HG03064 (cell line): ENCODE measurements at regions not wholly inside any gene's neighbourhood (a gene's known extent, or its start where the extent isn't known, plus 50 kb on each side); places are given as distances from the start of the nearest gene placed in this dataset.

ENCODE experiments used
- ATAC-seq: cut with Tn5 transposase; IDR thresholded peaks from one replicate; pipeline ENCODE4 v1.9.1; 2021; ENCODE audit warnings: low read depth; ENCODE audit not compliant: unreplicated experiment

- ATAC-seq: no peak
Observed at GRCh38 chr6:115728171-115728570, 332.5 kb downstream of the FRK start.

DNA sequence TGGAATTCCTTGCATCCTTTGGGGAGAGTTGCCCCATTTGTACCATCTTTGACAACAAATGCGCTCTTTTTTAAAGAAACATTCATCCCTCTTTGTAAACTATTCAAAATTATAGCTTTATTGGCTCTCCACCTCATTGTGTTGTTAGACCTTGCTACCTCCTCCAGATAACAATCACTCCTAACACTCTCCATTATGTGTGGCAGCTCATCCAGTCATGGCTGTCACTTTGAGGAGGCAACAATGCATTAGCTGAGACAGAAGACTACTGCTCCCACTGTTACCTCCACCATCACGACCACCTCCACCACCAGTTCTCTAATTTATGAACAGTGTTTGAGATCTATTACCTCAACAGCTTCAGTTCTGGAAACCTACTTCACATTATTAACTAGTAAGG lies 339.1 kb downstream of the FRK start:
- no peak for ATAC-seq

DNA sequence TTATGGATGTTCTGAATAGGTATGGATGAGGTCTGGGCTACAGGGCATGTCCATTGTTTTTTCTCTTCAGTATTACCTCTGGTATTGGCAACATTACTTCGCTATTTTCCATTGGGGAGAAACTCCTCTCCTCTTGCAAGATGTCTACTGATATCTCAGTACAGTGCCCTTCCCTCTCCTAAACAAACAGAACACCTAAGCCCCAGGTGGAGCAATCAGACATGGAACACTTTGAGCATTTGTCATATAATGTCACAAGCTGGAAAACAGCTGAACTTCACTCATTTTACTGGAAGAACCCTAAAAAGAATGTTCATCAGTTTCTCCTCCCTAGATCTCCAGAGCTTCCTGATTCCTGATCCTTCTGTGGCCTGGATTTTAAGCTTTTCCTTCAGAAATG lies 339.8 kb downstream of the FRK start:
- ATAC-seq: no peak

DNA sequence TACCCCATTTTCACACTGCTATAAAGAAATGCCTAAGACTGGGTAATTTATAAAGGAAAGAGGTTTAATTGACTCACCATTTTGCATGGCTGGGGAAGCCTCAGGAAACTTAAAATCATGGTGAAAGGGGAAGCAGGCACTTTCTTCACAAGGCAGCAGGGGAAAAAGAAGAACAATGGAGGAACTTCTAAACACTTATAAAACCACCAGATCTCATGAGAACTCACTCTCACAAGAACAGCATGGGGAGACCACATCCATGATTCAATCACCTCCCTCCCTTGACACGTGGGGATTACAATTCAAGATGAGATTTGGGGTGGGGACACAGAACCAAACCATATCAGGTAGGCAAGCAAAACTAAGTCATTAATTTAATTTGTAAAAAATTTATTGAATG lies 343.2 kb downstream of the FRK start:
- ATAC-seq: no peak

DNA sequence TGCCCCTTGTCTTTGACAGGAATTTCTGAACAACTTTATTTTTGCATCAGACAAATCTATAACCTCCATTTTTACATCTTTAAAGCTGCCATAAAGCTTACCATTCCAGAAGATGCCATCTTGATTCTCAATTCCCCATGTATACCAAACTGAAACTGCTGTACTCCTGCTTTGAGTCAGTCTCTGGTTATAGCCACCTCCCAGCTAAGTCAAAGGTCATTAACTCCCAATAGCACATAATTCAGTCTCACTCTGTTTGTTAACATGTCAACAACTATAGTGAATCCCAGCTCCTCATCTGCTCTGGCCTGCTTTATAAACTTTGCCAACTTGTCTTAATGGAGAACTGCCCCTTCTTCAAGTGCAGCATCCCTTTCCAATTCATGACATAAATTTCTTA lies 343.6 kb downstream of the FRK start:
- ATAC-seq: peak; percentile 97

- no peak for ATAC-seq
Observed at GRCh38 chr6:115712291-115712961, 348.3 kb downstream of the FRK start.

DNA sequence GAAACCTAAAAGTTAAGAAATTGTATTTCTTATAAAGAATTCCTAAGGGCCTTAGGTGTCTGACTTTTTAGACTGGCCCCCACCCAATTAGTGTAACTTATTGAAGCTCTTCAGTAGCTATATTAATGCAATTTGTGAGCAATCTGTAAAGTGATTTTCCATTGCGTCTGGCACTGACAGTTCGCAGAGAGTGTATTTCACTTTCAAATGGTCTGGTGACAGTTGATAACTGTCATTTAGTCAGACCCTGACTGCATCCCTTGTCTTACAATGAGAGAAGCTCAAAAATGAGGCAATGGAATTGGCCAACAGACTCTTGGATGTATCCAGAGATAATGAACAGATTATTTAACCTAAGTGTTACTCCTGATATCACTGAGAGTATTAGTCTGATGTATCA lies 351.8 kb downstream of the FRK start:
- ATAC-seq: no peak

- no peak for ATAC-seq
Observed at GRCh38 chr6:115706981-115707380, 353.7 kb downstream of the FRK start.

GRCh38 chr6:115706324-115706723 lies 354.4 kb downstream of the FRK start:
- ATAC-seq: no peak

DNA sequence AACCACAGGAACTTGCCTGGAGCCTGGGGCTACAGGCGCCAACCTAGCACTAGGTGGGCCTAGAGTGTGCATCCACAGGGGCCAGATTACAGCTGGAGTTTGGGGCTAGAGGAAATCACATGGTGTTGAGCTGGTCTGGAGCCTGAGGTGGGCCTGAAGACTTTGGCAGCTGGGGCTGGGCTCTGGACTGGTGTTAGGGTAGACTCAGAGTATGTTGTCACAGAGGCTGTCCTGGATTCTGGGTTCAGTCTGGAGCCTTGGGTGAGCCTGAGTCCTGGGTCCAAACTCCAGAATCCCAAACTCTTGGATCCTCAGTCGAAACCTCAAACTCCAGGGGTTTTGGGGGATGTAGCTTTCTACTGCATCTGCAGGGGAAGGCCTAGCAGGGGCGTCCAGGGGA lies 356.7 kb downstream of the FRK start:
- no peak for ATAC-seq

- no peak for ATAC-seq
Observed at GRCh38 chr6:115691433-115691832, 369.3 kb downstream of the FRK start.

GRCh38 chr6:115690854-115691253 lies 369.8 kb downstream of the FRK start:
- no peak for ATAC-seq

DNA sequence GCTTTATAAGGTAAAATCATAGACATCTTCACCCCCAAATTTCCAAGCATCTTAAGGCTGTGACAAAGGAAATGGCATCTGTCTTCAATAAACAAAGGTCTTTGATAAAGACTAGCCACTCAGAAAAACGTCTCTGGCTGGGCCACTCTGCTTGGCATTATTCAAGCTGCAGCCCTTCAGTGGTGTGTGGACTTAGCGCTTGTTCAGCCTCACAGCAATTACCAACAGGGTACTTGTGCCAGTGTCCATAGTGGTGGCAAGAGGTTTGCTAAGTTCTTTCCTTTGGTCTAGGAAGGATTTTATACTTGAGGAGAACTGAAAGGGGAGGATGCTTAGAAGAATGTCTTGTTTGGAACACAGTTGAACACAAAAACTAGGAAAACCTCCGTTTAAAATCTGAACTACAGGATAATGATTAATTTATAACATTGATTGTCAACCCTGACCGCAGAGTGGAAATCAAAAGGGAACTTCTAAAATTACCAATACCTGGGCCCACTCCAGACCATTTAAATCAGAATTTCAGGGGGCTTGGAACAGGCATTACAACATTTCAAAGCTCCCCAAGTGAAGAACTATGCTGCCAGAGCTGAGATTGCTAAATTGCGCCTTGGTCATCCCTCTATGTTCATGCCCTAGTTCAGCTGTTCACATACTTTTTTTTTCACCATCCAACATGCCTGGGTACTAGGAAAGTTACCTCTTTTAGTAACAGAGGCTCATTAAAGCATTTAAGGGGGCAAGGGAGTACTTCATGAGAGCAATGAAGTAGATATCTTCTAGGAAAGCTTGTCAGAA lies 378.5 kb downstream of the FRK start:
- no peak for ATAC-seq

- ATAC-seq: no peak
Observed at GRCh38 chr6:115680621-115681020, 380.1 kb downstream of the FRK start.

GRCh38 chr6:115677198-115677597 lies 383.5 kb downstream of the FRK start:
- no peak for ATAC-seq

DNA sequence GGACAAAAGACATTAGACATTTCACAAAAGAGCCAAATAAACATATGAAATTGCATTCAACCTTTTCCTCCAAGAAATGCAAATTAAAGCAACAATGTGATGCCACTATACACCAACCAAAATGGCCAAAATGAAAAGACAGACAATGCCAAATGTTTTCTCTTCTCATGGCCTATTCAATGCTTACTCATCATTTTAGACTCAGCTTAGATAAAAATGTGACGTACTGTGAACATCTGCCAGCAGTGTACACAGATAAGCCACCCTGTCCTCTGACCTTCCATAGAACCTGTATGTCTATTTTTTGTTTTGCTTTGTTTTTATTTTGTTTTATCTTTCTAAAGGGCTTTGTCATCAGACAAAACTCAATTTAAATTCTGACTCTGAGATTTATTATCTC lies 385.2 kb downstream of the FRK start:
- no peak for ATAC-seq

DNA sequence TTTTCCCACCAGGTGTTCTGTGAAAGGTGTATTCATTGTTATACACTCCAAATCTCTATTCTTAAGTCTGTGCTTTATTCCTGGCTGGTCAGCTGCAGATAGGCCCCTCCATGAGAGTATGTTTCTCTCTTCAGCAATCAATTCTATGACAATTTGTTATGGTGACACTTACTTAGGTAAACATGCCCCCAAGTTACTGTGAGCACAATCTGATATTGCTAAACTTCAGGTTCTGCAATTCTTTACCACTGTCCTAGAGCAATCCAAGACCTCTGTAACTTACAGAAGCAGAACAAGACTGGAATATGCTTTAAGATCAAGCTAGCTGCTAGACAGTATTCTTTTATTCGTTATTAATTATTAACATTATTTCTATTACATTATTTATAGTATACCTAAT lies 391.9 kb downstream of the FRK start:
- ATAC-seq: no peak

GRCh38 chr6:115668211-115668610 lies 392.5 kb downstream of the FRK start:
- ATAC-seq: no peak

DNA sequence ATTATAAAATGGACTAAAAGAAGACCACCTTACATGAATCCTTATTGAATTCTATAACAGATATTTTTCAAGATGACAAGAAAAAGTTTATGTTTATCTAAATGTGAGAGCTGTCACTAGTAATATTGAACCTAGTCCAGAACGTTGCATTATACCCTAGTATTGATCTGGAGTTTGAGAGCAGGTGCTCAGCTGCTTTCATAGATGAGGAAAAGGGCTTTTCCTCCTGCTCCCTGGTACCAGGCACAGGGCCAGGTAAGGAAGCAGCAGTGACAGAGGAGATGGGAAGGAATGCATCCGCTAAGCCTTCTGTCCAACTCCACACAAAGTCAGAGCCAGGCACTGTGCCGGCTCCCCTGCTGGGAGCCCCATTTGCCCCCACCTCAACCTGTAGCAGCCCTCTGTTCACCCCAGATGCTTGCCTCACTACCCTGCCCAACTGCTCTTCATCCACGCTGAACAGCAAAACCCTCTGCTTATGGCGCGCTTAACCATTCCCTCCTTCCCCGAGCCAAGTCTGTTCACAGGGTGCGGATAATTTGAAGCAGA lies 393.1 kb downstream of the FRK start:
- ATAC-seq: no peak

DNA sequence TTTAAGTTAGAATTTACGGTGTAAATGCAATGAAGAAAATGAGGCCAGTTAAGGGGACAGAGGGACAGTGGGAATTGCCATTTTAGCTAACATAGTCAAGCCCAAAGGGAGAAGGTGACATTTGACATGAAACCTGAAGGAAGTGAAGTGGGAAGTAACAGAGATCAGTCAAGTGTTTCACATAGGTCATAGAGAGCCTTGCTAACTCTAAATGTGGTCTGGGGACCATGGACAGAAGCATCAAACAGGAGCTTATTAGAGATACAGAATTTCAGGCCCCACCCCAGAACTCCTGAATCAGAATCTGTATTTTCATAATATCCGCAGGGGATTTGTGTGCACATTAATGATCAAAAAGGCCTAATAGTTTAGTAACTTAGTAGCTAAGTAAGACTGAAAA lies 393.7 kb downstream of the FRK start:
- no peak for ATAC-seq

GRCh38 chr6:115665310-115665709 lies 395.4 kb downstream of the FRK start:
- no peak for ATAC-seq

- no peak for ATAC-seq
Observed at GRCh38 chr6:115663681-115664080, 397.0 kb downstream of the FRK start.
